Left ventricle myocardium inferior (tissue), 1 donor: ENCODE measurements at regions not wholly inside any gene's neighbourhood (a gene's known extent, or its start where the extent isn't known, plus 50 kb on each side); places are given as distances from the start of the nearest gene placed in this dataset.

Source experiments
- DNase-seq: peaks from one replicate; pipeline ENCODE4 v3.0.0-alpha.2; 2020
- H3K27ac ChIP-seq: fragments of 200-600 bp; replicated peaks from 2 replicates; pipeline ENCODE4 v1.8.0; 2021
- H3K27me3 ChIP-seq: fragments of 200-600 bp; 2 replicates; pipeline ENCODE4 v1.8.0; 2021; ENCODE audit warnings: low read depth
- H3K36me3 ChIP-seq: fragments of 200-600 bp; 2 replicates; pipeline ENCODE4 v1.8.0; 2021
- H3K4me1 ChIP-seq: fragments of 200-600 bp; 2 replicates; pipeline ENCODE4 v1.8.0; 2021
- H3K4me3 ChIP-seq: fragments of 200-600 bp; 2 replicates; pipeline ENCODE4 v1.8.0; 2021; ENCODE audit warnings: mild to moderate bottlenecking, moderate library complexity
- H3K9me3 ChIP-seq: fragments of 200-600 bp; replicated peaks from 2 replicates; pipeline ENCODE4 v1.8.0; 2021
- intact Hi-C: fragments of 100-400 bp; cut with micrococcal nuclease; formaldehyde crosslinking; loops from one replicate; pipeline ENCODE4 v1.11.0; 2022
- TF ChIP-seq, protein P1 (sequence below): fragments of 200-600 bp; IDR thresholded peaks from 2 replicates; pipeline ENCODE4 v1.8.0; 2021; ENCODE audit warnings: antibody characterized with exemption, mild to moderate bottlenecking, borderline replicate concordance
- donor health status: DM: no; HTN: yes; CAD: no; lungs with severe emphysema.

DNA sequence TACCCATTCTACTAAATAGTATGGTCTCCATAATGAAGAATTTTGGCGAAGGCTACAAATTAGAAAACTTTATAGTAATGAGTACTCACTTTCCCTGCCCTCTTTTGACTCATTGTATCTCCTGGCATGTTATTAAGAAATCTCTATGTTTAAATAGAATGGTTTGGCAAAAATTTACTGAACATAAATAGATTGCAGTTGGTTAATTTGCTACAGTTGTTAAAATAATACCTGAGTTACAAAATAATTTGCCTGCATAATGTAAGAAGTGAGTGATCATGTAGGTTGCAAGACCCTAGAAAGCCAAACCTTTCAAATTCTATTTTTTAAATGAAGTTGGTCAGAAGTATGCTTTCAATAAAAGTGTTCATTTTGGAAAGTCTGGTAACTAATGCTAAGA is 176.8 kb upstream of the AHR start:
- H3K4me1 ChIP-seq: no peaks in the 10 kb centered on the region

DNA sequence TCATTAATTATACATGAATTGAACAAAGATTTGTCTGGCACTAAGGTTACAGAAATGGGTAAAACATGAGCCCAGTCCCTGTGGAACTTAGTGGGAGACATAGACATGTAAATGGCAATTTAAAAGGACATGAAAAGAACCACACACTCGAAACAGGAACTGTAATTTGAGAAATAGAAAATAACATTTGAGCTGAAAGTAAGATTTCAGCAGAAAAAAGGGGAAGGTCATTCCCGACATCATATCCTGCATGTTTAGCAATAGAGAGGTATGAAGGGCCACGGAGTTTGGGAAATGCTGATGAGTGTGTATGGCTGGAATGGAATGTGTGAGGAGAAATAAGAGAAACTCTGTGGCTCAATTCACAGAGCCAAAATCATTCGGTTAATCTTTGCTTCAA is 175.4 kb upstream of the AHR start:
- H3K4me3 ChIP-seq: no peak overlapping the region
- no peaks in the 10 kb centered on the region for H3K27me3 ChIP-seq
- DNase-seq: no peak
- no peaks in the 10 kb centered on the region for H3K36me3 ChIP-seq
- no peaks in the 10 kb centered on the region for H3K9me3 ChIP-seq
- no peak overlapping the region for H3K27ac ChIP-seq
- H3K4me1 ChIP-seq: no peaks in the 10 kb centered on the region
- TF ChIP-seq, protein P1, sequence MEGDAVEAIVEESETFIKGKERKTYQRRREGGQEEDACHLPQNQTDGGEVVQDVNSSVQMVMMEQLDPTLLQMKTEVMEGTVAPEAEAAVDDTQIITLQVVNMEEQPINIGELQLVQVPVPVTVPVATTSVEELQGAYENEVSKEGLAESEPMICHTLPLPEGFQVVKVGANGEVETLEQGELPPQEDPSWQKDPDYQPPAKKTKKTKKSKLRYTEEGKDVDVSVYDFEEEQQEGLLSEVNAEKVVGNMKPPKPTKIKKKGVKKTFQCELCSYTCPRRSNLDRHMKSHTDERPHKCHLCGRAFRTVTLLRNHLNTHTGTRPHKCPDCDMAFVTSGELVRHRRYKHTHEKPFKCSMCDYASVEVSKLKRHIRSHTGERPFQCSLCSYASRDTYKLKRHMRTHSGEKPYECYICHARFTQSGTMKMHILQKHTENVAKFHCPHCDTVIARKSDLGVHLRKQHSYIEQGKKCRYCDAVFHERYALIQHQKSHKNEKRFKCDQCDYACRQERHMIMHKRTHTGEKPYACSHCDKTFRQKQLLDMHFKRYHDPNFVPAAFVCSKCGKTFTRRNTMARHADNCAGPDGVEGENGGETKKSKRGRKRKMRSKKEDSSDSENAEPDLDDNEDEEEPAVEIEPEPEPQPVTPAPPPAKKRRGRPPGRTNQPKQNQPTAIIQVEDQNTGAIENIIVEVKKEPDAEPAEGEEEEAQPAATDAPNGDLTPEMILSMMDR: no peak
- intact Hi-C loops: no loop called here

More for the DNA sequence above, 176.8 kb upstream of the AHR start:
- intact Hi-C loops: no loop called here
- Histone ChIP-seq H3K9me3 (no peaks in the 10 kb centered on the region), H3K27me3 (no peaks in the 10 kb centered on the region), H3K4me3 (no peak overlapping the region), H3K36me3 (no peaks in the 10 kb centered on the region), H3K27ac (no peak overlapping the region)
- DNase-seq: no peak
- TF ChIP-seq, protein P1: no peak

DNA sequence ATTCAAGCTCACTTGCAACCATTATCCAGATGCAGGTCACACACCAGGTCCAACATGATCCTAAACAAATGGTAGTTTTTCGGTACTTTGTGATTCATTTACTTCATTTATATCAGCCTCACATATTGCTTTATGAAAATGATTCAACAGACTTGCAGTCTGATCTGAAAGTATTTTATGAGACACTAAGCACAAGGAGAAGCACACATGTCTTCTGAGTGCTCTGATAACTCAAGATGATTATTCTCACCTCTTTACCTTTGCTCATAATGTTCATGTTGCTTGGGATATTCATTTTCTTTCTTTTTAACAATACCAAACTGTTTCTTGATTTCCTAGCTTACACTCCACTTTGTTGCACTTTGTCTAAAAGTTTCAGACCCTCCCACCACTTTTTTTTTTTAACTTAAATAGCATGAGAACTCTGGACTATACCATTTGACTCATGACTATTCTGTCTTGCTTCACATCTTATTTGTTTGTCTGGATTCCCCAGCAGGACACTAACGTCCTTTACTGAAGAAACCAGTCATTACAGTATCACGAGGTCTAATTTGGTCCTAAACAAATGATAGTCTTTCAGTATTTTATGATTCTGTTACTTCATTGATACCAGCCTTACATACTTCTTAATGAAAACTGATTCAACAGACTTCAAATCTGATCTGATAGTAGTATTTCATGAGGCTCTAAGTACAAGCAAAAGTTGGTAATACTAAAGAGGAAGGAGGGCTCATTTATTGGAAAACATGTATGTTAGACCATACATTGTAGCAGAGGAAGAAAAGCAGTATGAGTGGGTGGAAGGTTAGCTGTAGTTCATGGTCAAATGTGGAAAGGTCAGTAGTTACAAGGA is 171.8 kb upstream of the AHR start:
- Histone ChIP-seq H3K27ac (no peak overlapping the region), H3K4me3 (no peak overlapping the region), H3K27me3 (no peaks in the 10 kb centered on the region), H3K9me3 (no peaks in the 10 kb centered on the region), H3K36me3 (no peaks in the 10 kb centered on the region), H3K4me1 (peaks cover 6% of the 10 kb centered on the region)
- TF ChIP-seq, protein P1: no peak
- intact Hi-C loops: no loop called here
- no peak for DNase-seq

DNA sequence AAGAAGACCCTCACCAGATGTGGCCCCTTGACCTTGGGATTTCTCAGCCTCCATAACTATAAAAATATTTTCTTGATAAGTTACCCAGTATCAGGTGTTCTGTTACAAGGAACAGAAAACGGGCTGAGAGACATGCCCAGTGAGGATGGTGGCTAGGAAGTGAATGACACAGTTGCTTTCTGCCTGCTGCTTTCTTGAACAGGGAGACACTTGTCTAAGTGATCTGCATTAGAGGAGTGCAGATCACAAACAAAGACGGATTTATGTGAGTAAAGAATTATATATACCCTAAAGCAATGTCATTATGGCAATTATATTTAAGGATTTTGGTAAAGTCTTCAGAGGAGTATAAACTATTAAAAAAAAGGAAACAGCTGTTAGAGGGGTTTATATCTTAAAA is 169.2 kb upstream of the AHR start:
- no peaks in the 10 kb centered on the region for H3K27me3 ChIP-seq
- no peak overlapping the region for H3K27ac ChIP-seq
- no peaks in the 10 kb centered on the region for H3K9me3 ChIP-seq
- H3K4me1 ChIP-seq: peaks cover 6% of the 10 kb centered on the region
- DNase-seq: no peak
- H3K4me3 ChIP-seq: no peak overlapping the region
- H3K36me3 ChIP-seq: no peaks in the 10 kb centered on the region
- TF ChIP-seq, protein P1: no peak
- intact Hi-C loops: no loop called here

DNA sequence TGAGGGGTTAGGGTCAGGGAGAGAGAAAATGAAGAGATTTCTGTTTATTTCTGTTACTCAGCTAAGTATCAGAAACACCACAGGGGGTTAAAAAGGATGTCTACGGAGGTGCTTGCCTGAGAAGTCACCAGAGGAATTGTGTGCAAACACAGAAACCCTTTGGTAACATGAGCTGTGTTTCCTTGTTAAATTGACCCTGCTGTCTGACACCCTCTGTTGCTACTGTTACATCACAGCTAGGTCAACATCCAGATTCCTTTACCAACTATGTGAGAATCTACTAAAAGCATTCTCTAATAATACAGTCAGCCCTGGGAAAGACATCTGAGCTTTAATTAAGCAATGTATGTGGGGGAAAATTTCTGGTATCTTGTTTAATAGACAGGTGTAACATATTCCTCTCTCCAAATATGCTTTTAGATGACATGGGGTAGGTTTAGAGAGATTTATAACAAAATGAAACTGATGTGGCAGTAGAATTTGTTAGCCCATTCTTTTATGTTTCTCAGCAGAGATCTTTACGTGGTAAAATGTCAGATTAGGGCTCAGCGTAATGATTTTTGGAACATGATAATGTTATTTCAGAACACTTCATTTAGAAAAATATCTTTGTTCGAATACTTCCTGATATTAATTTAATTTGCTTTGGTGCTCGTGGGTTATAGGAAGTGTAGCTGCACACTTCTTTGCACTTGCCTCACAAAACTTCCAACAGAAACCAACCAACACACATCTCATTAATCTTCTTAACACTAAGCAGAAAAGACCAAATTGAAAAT is 168.0 kb upstream of the AHR start:
- Histone ChIP-seq H3K9me3 (no peaks in the 10 kb centered on the region), H3K27ac (no peak overlapping the region), H3K4me1 (peaks cover 6% of the 10 kb centered on the region), H3K4me3 (peak overlapping the region; percentile 44), H3K27me3 (no peaks in the 10 kb centered on the region), H3K36me3 (no peaks in the 10 kb centered on the region)
- TF ChIP-seq, protein P1: no peak
- no peak for DNase-seq
- intact Hi-C loops: no loop called here
